NCI-H748 (cell line): ENCODE measurements at regions not wholly inside any gene's neighbourhood (a gene's known extent, or its start where the extent isn't known, plus 50 kb on each side); places are given as distances from the start of the nearest gene placed in this dataset.
"Not testable (repeated sequence)": the region's sequence is repeated elsewhere in the genome, so short reads cannot be mapped to it uniquely, and the experiment has no call there.

ENCODE experiments used
- DNase-seq: peaks from one replicate; lab custom pipeline; 2025; ENCODE audit not compliant: unreplicated experiment; lab: John Stamatoyannopoulos, UW

DNA sequence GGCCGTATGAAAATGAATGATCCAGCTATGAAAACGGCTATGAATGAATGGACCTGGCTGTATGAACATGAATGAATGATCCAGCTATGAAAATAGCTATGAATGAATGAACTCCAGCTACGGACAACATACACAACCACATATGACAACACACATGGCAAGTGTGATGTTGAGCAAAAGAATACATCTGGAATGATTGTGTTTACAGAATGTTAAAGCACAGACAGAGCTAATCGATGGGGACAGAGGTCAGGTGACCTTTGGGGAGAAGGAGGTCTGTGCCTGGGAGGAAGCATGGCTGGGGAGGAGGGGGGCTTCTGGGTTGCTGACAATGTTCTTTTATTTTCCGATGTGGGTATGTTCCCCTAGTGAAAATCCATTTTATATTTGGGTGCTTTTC is 174.0 kb upstream of the WSCD1 start:
- DNase-seq = no peak

DNA sequence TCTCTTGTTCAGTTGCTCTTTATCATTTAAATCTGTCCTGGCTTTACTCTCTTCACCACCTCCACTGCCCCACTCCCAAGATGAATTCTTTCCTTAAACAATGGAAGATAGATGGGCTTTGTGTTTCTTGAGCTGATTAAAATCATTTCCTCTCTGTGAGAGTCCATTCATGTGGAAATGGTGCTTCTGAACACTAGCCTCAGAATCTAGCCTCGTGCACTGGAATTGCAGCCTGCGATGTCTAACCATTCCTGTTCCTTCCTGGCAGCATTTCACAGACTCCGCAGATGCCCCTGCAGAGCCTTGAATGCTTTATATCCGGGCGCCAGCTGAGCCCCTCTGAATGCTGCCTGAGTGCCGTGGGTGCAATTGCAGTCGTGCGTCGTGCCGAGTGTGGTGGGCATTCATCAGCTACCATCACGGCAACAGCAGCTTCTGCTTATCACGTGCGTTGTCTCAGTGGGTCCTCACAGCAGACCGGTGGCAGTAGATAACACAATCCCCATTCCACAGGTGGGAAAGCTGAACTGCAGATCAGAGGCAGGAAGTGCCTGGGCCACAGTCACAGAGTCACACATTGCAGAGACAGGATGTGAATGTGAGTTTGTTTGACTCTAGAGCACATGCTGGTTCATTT is 172.8 kb upstream of the WSCD1 start:
- DNase-seq = no peak

- not testable (repeated sequence) for DNase-seq
Observed at GRCh38 chr17:5897981-5898380, 172.2 kb upstream of the WSCD1 start.

GRCh38 chr17:5898406-5898805 is 171.8 kb upstream of the WSCD1 start:
- no peak for DNase-seq

DNA sequence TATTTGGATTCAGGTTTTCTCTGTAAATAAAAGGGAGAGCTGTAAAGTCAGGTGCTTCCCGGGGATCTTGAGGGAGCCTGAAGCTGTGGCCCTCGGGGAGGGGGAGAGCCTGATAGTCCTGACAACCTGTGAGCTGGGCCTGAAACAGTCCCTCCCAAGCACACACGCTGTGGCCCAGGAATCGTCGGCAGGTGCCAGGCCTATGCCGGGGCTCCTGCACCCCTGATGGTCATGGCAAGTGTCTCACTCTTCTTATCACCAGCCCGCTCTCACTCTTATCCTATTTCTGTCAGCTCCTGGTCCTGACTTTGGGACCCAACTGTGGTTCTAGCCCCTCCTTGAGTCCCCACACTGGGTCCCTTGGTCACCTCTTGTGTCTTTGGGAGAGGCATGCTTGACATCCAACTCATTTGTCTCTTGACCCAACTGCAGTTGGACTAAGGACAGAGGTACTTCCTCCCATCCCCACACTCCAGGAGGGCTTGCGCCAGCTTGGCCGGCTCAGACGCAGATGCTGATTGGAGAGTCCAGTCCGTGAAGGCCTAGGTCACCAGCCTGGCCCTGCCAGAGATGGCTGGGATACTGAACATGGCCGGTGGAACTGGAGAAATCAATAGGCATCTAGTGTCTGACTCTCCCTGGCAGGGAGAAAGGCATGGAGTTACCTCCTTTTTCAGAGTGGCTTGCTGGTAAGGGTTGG is 170.5 kb upstream of the WSCD1 start:
- DNase-seq = no peak

DNA sequence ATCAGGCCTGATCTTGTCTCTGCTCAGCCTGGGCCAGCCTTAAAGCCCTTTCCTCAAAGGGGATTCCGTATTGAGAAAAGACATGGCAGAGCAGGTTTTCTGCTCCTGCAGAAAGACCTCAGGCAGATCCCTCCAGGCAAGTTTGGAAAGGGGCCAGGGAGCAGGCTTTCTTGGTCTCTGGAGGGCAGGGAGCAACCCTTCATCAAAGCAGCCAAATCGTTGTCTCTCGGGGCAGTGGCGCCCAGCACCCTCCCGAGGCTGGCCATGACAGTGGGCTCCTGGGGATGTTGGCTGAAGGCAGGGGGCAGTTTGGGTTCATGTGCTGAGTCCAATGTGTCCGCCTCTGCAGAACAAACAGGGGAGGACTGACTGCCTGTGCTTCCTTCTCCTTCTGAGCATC is 168.4 kb upstream of the WSCD1 start:
- DNase-seq = no peak

DNA sequence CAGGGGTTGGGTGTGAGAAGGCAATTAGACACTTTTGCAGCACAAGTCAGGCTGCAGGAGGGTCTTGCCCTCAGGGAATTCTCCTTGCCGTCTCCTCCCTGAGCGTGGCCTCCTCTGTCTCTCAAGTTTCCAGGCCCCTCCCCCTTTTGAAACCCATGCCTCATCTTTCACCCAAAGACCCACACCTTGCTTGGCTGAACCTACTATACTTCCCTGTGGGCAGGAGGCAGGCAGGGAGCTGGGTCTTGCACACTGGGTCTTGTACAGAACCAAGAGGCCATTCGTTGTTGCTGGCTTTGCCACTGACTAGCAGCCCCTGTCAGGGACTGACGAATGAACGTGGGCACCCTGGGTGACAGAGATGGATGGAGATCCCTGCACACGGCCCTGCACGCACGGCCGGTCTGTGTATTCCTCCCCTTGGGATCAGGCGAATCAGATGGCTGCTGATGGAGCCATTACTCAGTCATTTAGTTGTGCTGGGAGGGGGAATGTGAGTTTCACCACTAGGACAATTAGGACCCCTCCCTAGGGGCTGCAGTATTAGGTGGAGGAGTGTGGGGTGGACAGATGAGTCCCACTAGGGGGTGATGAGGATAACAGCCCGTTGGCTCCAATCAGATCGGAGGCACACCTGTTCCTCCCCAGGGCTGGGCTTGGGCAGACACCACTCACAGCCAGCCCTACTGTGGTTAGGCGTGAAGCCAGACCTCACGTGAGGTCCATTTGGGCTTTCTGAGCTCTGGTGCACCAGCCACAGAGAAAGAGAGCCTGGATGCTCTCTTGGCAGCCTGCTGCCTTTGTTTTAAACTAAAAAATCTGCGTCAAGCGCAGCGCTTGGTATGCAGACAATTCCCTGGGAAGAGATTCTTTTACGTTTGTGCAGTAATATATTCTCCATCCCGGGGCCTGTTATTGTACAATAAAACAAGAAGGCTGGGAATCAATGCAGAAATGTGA is 167.7 kb upstream of the WSCD1 start:
- DNase-seq = no peak

GRCh38 chr17:5911919-5912318 is 158.3 kb upstream of the WSCD1 start:
- no peak for DNase-seq

DNA sequence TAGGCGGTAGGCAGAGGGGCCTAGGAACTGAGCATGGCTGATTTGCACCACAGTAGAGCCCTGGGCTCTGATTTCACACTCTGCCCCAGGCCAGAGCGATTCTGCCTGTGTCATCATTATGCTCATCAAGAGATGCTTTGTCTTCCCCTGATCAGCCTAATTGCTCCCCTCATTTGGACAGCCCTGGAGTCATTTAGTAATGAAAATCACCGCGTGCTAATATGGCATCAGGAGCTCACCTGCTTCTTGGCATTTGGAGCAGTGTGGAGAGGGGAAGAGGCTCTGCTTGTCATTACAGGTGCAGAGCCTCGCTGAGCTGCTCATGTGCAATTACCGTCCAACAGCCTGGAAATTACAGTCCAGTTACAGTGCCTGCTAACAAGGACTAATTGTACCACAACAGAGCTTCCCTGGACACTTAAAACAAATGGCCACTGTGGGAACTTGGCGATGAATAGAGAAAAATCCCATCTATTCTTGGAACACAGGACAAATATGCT is 157.1 kb upstream of the WSCD1 start:
- peak; percentile 77 for DNase-seq

DNA sequence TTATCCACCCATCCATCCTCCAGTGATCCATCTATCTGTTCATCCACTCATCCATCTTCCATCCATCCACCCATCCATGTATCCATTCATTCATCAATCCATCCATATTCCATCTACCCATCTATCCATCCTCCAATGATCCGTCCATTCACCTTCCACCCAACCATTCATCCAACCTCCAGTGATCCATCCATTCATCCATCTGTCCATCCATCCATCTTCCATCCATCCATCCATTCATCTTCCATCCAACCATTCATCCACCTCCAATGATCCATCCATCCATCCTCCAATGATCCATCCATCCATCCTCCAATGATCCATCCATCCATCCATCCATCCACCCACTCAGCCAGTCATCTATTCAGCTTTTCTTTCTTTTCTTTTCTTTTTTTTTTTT is 156.5 kb upstream of the WSCD1 start:
- DNase-seq = no peak

GRCh38 chr17:5915337-5915736 is 154.8 kb upstream of the WSCD1 start:
- no peak for DNase-seq

DNA sequence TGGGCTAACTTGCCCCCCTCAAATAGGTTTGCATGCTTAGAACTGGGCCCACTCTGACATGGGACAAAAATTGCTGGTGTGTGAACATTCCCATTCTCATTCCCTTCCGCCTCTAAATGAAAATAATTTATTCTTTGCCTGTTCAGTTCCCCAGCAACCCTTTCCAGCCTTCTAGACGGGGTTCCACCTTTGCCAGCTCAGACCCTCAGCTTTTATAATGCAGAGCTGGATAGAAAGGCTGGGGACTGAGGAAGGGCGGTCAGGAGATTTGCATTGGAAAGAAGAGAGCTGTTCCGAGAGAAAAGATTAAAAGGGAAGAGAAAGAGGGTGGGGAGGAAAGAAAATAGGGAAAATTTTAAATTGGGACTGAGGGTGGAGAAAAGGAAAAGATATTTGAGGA is 151.1 kb upstream of the WSCD1 start:
- DNase-seq = no peak

DNA sequence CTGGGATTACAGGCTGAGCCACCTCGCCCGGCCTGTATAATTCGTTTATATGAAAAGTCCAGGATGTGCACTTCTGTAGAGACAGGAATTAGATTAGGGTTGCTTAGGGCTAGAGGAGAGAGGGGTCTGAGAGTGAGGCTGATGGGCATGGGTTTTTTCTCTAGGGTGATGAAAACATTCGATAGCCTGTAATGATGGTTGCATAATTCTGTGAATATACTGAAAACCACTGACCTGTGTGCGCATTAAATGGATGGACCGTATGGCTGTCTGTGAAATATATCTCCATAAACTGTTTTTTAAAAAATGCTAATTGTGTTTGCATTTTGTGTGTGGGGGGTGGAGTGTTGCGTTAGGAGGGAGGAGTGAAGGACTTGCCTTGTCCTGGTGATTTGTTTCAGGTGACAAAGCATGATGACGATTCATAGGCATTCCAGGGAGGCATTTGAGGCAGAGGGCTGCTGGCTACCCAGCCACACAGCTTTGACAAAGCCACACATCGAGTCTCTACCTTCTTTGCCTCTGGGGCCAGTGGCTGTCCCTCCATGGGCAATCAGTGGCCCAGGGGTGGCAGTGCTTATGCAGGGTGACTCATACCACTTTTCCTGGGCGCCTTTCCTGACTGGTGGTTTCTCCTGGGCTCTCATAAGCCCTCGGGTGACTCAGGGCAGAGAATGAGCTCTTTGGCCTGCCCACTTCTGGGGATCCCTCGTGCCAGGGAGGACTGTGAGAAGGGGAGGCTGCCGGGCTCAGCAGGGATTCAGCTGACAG is 148.5 kb upstream of the WSCD1 start:
- no peak for DNase-seq

DNA sequence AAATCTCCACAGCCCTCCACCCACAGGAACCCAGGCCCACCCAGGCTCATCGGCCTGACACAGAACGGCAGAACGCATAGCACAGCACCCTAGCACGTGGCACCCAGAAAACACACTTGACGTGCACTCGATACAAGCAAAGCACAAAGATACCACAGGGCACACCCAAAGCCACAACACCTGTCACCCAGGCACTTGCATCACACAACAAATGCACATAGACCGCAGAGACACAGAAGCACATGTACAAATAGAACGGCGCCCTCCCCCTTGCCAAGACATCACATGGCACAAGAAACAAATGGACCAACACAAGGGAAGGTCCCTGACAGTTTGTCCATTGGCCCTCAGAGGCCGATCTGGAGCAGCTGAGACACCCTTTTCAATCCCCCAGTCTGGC is 147.7 kb upstream of the WSCD1 start:
- DNase-seq = no peak

GRCh38 chr17:5929721-5930120 is 140.5 kb upstream of the WSCD1 start:
- no peak for DNase-seq

- not testable (repeated sequence) for DNase-seq
Observed at GRCh38 chr17:5930555-5930954, 139.6 kb upstream of the WSCD1 start.

DNA sequence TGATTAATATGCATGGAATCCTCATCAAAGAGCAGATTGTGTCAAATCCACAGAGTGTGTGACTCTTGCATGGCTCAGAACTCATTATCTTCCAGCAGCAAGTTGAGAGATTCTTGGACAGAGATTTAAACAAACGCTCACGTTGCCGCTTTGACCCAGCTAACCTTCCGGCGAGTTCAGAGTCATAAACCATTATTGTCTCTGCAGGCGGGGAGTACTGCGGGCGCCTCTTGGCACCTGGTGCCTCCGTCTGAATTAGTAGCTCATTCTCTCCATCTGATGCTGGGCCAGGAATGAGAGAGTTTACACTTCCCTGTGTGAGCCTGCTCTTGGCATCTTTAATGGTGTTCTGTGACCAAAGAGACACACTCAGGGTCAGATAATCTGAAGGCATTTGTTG is 138.6 kb upstream of the WSCD1 start:
- DNase-seq = peak; percentile 89

- no peak for DNase-seq
Observed at GRCh38 chr17:5933430-5933829, 136.7 kb upstream of the WSCD1 start.

- no peak for DNase-seq
Observed at GRCh38 chr17:5941258-5941657, 128.9 kb upstream of the WSCD1 start.

- peak; percentile 63 for DNase-seq
Observed at GRCh38 chr17:5942687-5943086, 127.5 kb upstream of the WSCD1 start.

GRCh38 chr17:5943232-5943631 is 126.9 kb upstream of the WSCD1 start:
- DNase-seq = no peak
